ENCODE measurements at regions not wholly inside any gene's neighbourhood (a gene's known extent, or its start where the extent isn't known, plus 50 kb on each side); places are given as distances from the start of the nearest gene placed in this dataset.
"Not testable (repeated sequence)": the region's sequence is repeated elsewhere in the genome, so short reads cannot be mapped to it uniquely, and the experiment has no call there.

GRCh38 chr2:180604077-180604476 is 376.3 kb upstream of the UBE2E3 start:
- no peak for DNase-seq

GRCh38 chr2:180601016-180601415 is 379.4 kb upstream of the UBE2E3 start:
- DNase-seq, result no peak

- DNase-seq, result no peak
Measured at GRCh38 chr2:180599804-180600203, 380.6 kb upstream of the UBE2E3 start.

GRCh38 chr2:180597179-180597578 is 383.2 kb upstream of the UBE2E3 start:
- DNase-seq, result no peak

GRCh38 chr2:180596453-180596852 is 384.0 kb upstream of the UBE2E3 start:
- DNase-seq, result no peak

GRCh38 chr2:180591947-180592346 is 388.5 kb upstream of the UBE2E3 start:
- DNase-seq, result no peak

- DNase-seq, result not testable (repeated sequence)
Measured at GRCh38 chr2:180591093-180591781, 389.2 kb upstream of the UBE2E3 start.

GRCh38 chr2:180583441-180584140 is 396.8 kb upstream of the UBE2E3 start:
- no peak for DNase-seq

- DNase-seq, result no peak
Measured at GRCh38 chr2:180579388-180579787, 401.0 kb upstream of the UBE2E3 start.

GRCh38 chr2:180578441-180578840 is 402.0 kb upstream of the UBE2E3 start:
- no peak for DNase-seq

GRCh38 chr2:180577567-180577966 is 402.8 kb upstream of the UBE2E3 start:
- DNase-seq, result no peak

- DNase-seq, result no peak
Measured at GRCh38 chr2:180573951-180574350, 406.5 kb upstream of the UBE2E3 start.

GRCh38 chr2:180572346-180572745 is 408.1 kb upstream of the UBE2E3 start:
- no peak for DNase-seq

GRCh38 chr2:180571559-180571958 is 408.8 kb upstream of the UBE2E3 start:
- no peak for DNase-seq

GRCh38 chr2:180570864-180571263 is 409.5 kb upstream of the UBE2E3 start:
- no peak for DNase-seq

GRCh38 chr2:180564051-180564450 is 416.4 kb upstream of the UBE2E3 start:
- DNase-seq, result no peak

- DNase-seq, result no peak
Measured at GRCh38 chr2:180562378-180562777, 418.0 kb upstream of the UBE2E3 start.

- no peak for DNase-seq
Measured at GRCh38 chr2:180559771-180560170, 420.6 kb upstream of the UBE2E3 start.

- no peak for DNase-seq
Measured at GRCh38 chr2:180559038-180559437, 421.4 kb upstream of the UBE2E3 start.

GRCh38 chr2:180555391-180555965 is 424.9 kb upstream of the UBE2E3 start:
- DNase-seq, result no peak

- DNase-seq, result no peak
Measured at GRCh38 chr2:180554330-180554729, 426.1 kb upstream of the UBE2E3 start.

GRCh38 chr2:180553094-180553715 is 427.2 kb upstream of the UBE2E3 start:
- no peak for DNase-seq

GRCh38 chr2:180542511-180542910 is 437.9 kb upstream of the UBE2E3 start:
- no peak for DNase-seq

Measured in skin of body (tissue), 1 donor.